HG02642 (cell line): ENCODE measurements at regions not wholly inside any gene's neighbourhood (a gene's known extent, or its start where the extent isn't known, plus 50 kb on each side); places are given as distances from the start of the nearest gene placed in this dataset.
"Not testable (repeated sequence)": the region's sequence is repeated elsewhere in the genome, so short reads cannot be mapped to it uniquely, and the experiment has no call there.

Source experiments
- ATAC-seq: cut with Tn5 transposase; IDR thresholded peaks from one replicate; pipeline ENCODE4 v1.9.1; 2021; ENCODE audit warnings: mild to moderate bottlenecking; ENCODE audit not compliant: unreplicated experiment, poor library complexity

- ATAC-seq: no peak
Observed at GRCh38 chr13:79191501-79191900, 214.6 kb downstream of the RBM26 start.

DNA sequence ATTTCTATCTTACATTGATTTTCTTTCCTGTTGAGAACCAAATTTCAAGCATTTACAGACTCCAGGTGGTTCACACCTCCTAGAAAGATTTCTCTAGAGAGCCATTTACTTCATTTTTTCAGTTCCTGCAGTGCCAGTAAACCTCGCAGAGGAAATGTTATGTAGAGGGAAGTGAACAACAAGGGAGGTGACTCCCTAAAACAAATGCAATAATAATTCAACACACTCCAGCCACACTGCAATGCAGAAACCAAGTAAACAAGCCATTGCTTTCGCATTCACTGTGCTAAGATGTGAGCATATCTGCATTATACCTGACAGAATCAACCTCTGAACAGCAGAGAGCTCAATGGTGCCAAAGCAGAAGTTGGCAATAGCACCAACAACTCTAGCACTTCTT, 215.1 kb downstream of the RBM26 start:
- peak; percentile 32 for ATAC-seq

DNA sequence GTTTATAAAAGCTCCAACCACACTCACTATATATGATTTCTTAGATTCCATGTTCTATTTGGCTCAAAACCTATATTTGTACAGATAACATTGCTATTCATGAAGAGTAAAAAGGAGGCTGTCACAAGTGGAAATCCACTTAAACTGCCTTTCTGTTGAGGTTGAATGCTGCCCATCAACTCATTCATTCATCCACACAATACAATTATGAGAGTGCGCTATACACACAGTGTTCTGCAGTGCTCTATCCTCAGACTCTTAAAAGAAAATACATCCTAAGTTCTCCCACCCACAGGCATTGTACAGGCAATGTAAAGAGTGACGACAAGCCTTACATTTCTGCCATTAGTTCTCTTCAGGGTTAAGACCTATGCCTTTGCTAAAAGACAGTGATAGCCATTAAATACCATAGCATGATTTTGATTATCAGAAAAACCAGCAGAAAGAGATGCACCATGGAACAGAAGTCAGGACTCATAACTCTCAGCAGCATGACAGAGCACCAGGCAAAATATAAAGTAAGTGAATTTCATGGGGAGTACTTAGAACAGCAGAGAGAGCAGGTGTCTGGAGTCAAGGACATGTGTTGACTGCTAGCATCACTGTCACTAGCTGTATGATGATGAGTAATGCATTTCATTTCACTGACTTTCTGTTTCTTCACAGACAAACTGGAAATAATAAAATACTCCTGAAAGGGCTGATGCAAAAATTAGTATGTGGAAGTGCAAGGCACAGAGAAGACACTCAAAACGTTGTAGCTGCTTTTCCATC, 218.0 kb downstream of the RBM26 start:
- peak; percentile 33 for ATAC-seq

DNA sequence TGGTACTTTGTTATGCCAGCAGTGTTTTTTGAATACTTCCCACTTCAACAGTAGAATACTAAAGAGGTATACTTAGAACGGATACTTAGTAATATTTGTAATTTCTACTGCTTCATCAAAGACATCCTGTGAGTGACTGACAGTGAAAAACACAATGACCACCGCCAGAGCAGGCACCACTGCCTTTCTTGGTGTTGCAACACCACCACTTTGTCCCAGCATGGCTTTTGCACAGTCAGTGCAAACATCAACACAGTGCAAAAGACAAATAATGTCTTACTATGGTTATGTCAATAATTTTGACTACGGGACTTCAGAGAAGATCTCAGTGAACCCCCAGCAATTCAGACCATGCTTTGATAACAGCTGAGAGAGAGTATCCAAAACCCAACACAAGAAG, 220.5 kb downstream of the RBM26 start:
- no peak for ATAC-seq

- no peak for ATAC-seq
Observed at GRCh38 chr13:79183231-79183630, 222.8 kb downstream of the RBM26 start.

DNA sequence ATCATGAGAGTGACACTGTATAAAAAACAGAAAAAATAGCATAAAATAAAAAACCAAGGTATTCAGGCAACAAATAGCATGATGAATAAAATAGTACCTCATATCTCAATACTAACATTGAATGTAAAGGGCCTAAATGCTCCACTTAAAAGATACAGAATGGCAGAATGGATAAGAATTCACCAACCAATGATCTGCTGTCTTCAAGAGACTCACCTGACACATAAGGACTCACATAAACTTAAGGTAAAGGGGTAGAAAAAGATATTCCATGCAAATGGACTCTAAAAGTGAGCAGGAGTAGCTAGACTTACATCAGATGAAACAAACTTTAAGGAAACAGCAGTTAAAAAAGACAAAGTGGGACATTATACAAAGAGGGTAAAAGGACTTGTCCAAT, 232.4 kb downstream of the RBM26 start:
- not testable (repeated sequence) for ATAC-seq

GRCh38 chr13:79172924-79173323, 233.1 kb downstream of the RBM26 start:
- not testable (repeated sequence) for ATAC-seq

DNA sequence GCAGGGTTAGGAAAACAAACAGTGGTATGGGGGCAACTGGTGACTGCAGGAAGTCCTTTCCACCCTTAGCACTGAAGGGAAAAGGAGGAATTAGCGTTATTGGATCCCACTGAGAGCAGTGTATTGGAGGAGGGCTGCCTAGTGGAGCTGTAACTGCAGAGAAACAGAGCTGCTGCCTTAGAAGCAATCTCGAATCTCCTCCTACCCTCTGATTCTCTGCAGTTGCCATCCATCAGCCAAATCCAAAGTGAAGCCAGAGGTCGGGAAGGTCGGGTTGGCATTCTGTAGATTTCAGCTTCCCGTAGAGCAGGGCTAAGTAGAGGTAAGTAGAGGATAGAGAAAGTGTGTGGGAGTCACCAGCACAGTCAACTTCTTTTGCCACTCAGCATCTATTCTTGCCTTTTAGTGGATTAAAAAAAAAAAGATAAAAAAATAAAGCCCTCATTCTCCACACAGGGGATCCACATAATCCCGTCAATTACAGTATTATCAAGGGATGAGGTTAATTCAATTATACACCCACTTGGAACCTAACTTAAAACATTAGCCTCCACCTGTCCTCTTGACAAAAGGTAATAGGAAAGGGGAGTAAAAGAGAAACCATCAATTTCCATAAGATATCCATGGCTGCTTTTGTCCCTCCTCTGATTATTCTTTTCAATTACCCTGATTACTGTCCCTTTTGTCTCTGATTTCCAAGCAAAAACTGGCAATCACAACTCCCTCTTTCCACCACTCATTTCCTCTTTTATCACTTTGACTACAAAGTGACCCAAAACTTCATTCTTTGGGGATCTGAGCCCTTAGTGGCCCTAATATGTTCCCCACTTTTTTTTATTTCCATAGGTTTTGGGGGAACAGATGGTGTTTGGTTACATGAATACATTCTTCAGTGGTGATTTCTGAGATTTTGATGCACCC, 234.7 kb downstream of the RBM26 start:
- no peak for ATAC-seq

GRCh38 chr13:79160818-79161217, 245.2 kb downstream of the RBM26 start:
- no peak for ATAC-seq

DNA sequence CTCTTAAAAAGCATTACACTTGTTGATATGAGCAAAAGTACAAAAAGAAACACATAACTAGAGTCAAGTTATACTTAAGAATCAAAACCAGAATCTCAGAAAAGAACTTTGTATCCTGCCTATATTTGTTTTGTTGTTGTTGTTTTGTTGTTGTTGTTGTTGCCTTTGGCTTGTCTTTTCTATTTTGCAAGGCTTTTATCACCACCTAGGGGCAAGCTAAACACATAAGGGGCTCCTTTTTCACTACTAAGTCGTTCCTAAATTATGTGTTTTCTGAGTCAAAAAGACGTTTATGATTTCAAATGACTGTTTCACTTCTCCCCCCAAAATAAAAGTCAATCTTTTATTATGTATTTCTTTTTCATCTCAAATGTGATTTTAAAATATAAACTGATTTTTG, 250.2 kb downstream of the RBM26 start:
- ATAC-seq: no peak

DNA sequence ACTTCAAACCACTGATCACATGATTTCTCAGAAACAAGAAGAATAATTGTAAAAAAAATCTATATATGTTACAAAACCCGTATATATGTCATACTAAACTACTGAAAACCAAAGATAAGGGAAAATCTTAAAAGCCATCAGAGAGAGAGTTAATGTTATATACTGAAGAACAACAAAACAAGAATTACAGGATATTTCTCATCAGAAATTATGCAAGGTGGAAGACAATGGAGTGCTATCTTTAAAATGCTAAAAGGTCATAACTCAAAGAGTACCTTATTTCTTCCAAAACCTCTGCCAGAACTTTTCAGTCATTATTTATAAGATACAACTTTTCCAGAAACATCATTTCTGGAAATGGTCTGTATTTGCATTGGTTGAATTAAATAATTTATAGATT, 256.8 kb downstream of the RBM26 start:
- no peak for ATAC-seq

DNA sequence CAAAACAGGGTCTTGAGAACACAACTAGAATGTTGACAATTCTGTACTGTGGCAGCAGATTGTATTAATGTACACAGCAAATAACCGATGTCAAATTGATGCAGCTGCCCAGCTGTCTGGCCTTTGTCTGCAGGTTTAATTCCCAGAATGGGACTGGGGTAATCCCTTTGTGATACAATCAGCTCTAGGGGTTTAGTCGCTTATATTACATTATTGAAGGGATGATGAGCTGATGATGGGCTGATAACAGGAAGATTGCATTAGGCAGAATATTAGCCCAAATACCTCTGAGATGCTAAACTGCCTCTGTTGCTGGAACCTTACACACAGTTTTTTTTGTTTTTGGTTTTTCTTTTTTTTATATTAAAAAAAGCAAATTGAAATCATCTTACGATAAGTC, 265.0 kb downstream of the RBM26 start:
- ATAC-seq: no peak

DNA sequence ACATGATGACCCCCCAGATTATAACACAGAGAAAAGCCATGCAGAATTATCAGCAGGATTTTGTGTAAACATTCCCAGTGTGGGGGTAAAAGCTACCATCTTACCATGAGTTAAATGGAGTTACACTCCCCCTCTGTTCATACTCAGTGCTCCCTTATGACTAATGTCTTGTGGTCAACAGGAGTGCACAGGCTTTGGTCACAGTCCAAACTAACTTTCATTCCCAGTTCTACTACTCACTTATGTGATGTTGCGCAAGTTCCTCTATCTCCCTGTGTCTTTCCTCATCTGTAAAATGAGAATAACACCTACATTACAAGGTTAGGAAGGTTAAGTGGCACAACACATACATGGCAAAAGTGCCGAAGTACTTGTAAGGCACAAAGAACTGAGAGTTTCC, 277.9 kb downstream of the RBM26 start:
- no peak for ATAC-seq

DNA sequence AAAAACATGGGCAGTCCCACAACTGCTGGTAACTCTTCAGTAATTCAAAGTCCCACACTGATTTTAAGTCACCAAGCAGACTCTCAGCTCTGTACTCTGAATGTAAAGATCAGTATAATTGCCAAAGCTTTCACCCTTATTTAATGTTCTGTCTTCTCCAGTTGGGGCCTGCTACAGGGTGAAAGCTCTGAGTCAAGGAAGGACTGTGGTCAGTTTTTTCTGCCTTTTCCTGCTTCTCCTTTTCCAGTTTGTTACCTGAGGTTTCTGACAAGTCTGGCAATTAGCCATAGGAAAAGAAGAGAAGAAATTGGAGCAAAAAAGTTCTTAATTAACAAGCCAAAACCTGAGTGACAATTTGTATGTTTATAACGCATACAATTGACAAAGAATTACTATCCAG, 279.3 kb downstream of the RBM26 start:
- ATAC-seq: no peak

- no peak for ATAC-seq
Observed at GRCh38 chr13:79124183-79124582, 281.9 kb downstream of the RBM26 start.

DNA sequence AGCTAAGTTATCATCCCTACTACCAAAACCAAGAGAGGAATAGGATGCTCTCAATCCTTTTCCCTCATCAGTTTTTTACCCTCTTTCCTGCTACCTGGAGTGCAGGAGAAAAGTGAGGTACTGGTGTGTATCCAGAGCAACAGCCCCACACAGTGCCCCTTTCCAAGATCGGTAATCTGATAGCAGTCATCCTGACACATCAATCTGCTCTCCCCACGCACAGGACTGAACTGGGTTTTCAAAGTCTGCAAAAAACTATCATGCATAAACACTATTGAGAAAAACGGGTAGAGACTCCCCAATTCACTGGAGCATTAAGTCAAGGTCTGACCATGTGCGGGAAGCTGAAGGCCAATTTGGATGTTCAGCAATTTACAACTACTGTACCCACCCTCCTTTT, 284.8 kb downstream of the RBM26 start:
- ATAC-seq: no peak

- ATAC-seq: no peak
Observed at GRCh38 chr13:79119578-79120107, 286.4 kb downstream of the RBM26 start.

GRCh38 chr13:79112016-79112415, 294.0 kb downstream of the RBM26 start:
- ATAC-seq: no peak

DNA sequence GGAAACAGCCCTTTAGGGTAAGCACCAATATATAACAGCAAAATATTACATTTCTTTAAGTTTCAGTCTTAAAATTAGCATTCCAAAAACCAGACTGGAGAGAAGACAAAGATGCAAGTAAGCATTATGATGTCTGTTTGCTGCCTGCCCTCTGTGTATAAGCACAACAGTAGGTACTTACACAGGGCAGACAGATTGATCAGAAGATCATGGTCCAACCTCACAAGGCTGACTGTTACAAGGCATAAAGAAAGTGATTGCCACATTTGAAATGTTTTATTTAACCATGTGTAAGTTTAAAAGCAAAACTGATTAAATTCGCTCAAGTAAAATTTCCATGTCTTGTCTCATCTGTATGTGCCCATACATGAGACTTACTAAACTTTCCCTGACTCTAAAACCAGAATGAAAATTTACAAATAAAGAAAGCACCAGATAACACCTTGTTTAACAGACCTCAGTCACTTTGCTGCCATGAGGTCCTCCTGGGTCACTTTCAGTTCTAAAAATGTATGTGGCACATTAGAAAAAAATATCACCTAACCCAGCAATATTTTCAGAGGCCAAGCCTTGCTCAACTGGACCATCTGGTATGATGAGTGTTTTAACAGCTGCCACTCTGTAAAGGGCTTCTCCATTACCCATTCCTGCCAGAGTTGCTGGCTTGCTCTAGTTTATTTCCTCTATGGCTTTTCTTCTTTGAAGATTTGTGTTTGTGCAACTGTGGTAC, 297.0 kb downstream of the RBM26 start:
- peak; percentile 74 for ATAC-seq

DNA sequence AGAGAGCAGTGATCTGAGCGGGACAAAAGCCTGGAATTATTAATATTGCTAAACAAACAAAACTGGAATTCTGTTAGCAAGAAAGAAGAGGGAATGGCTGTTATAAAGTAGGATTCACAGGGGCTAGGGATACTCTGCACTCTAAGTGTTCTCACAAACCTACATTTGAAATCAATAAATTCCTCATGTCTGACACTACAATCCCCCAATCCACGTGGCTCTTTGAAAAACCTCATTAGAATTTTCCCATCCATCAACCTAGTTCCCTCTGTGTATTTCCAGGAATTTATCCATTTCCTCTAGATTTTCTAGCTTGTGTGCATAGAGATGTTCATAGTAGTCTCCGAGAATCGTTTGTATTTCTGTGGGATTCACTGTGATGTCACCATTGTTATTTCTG, 307.5 kb downstream of the RBM26 start:
- no peak for ATAC-seq

GRCh38 chr13:79097201-79097600, 308.9 kb downstream of the RBM26 start:
- no peak for ATAC-seq
